GM12891 (cell line): ENCODE measurements at regions not wholly inside any gene's neighbourhood (a gene's known extent, or its start where the extent isn't known, plus 50 kb on each side); places are given as distances from the start of the nearest gene placed in this dataset.

Experiments used
- POLR2A ChIP-seq: IDR thresholded peaks from 2 replicates; pipeline ENCODE4 v1.6.1; 2011; ENCODE audit warnings: low read depth, low read length, control low read depth
- POLR2AphosphoS5 ChIP-seq: IDR thresholded peaks from 2 replicates; pipeline ENCODE4 v1.6.1; 2011; ENCODE audit warnings: low read depth, low read length, control low read depth
- POU2F2 ChIP-seq: IDR thresholded peaks from 2 replicates; pipeline ENCODE4 v1.6.1; 2011; ENCODE audit warnings: low read depth, mild to moderate bottlenecking, control low read depth, low read length, moderate library complexity
- SPI1 ChIP-seq: IDR thresholded peaks from 2 replicates; pipeline ENCODE4 v1.6.1; 2011; ENCODE audit warnings: low read depth, low read length, control low read depth
- TAF1 ChIP-seq: IDR thresholded peaks from 2 replicates; pipeline ENCODE4 v1.6.1; 2011; ENCODE audit warnings: low read depth, low read length, control low read depth

DNA sequence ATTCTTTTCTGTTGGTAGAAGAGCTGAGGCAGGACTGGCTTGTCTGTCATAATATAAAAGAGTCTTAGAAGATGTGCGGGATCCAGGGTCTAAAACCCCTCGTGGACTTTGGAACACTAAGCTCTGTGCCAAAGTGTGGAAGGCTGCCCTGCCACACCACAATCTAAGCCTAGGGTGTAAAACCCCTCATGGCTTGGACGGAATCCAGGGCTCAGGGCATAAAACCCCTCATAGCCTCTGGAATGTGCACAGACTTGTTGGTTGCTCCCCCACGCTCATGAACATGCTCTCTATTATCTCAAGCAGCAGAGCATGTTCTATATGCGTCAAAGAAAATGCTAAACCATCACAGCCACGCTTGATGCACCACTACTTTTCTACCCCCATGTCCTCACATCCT lies 483.6 kb downstream of the GABRG1 start:
- TF ChIP-seq POLR2AphosphoS5: no peak
- TF ChIP-seq POLR2A: no peak
- TF ChIP-seq TAF1: no peak
- no peak for TF ChIP-seq SPI1
- no peak for TF ChIP-seq POU2F2
